ENCODE measurements at regions not wholly inside any gene's neighbourhood (a gene's known extent, or its start where the extent isn't known, plus 50 kb on each side); places are given as distances from the start of the nearest gene placed in this dataset.
"Not testable (repeated sequence)": the region's sequence is repeated elsewhere in the genome, so short reads cannot be mapped to it uniquely, and the experiment has no call there.

GRCh38 chr19:28397306-28397705 is 815.6 kb downstream of the UQCRFS1 start:
- no peak for DNase-seq

GRCh38 chr19:28396287-28396831 is 816.6 kb downstream of the UQCRFS1 start:
- no peak for DNase-seq

GRCh38 chr19:28394725-28395124 is 818.2 kb downstream of the UQCRFS1 start:
- no peak for DNase-seq

- DNase-seq = no peak
Observed at GRCh38 chr19:28393574-28394336, 819.2 kb downstream of the UQCRFS1 start.

DNA sequence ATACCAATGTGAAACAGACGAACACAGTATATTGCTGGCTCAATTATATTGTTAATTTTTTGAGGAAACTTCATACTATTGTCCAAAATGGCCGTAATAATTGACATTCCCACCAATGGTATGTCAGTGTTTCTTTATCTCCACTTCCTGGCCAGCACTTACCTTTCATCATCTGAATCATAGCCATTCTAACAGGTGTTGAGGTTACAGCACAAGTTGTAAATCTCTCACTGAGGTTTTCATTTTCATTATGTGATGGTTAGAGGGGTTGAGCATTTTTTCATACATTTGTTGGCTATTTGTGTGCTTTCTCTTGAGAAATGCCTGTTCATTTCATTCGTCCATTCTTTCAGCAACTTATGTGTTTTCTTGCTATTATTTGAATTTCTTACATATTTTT is 824.0 kb downstream of the UQCRFS1 start:
- no peak for DNase-seq

DNA sequence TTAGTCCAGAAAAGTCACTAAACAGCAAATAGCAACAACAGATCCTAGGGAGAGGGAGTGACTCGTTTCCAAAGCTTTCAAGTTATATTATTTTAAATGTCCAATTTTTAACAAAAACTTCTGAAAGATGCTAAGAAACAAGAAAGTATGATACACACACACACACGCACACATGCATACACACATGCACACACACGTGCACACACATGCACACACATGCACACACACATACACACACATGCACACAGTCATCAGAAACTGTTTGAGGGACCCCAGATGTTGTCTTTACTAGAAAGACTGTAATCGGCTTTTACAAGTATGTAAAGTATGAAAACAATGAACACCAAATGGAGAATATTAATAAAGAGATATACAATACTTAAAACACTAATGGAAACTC is 825.4 kb downstream of the UQCRFS1 start:
- no peak for DNase-seq

DNA sequence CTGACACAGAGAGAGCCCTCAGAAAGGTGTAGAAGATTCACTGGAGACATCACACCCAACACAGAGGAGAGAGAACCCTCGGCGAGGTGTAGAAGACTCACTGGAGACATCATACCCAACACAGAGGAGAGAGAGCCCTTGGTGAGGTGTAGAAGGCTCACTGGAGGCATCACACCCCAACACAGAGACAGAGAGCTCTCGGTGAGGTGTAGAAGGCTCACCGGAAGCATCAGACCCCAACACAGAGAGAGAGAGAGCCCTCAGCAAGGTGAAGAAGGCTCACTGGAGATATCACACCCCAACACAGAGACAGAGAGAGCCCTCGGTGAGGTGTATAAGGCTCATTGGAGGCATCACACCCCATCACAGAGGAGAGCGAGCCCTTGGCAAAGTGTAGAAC is 826.5 kb downstream of the UQCRFS1 start:
- DNase-seq = no peak

DNA sequence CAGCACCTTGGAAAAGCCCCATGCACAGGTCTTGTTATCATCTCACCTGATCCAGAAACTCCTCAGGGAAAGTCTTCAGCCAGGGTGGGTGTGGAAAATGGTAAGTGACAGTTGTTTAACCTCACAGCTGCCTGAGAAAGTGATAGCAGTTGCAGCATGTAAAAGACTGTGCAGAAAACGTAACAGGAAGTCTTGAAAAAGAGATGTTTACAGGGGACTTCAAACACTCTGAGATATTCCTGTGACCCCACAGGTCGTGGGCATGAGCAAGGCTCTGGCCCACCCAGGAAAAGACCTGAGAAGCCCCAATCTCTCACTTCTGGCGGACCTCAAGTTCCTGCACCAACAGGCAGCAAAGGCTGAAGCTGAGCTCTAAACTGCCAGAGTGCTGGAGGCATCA is 826.9 kb downstream of the UQCRFS1 start:
- no peak for DNase-seq

GRCh38 chr19:28377077-28377476 is 835.9 kb downstream of the UQCRFS1 start:
- no peak for DNase-seq

DNA sequence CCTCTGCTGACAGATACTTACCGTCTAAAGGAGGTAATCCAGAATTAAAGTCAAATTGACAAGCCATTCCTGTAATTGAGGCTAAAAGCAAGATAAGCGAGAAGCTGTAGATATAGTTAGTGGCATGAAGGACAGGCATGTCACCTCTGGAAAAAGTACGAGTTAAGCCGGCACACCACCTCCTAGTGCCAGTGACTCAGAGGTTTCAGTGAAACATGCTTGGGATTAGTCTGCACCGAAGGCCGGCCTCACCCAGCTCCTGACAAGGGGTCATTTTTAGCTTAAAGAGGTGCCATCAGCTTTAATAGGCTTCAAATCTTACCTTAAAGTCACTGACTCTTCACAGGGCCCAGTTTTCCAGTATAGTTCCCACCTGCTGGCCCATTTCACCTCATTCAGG is 838.0 kb downstream of the UQCRFS1 start:
- DNase-seq = no peak

GRCh38 chr19:28372576-28373247 is 840.2 kb downstream of the UQCRFS1 start:
- DNase-seq = no peak

GRCh38 chr19:28367146-28367545 is 845.8 kb downstream of the UQCRFS1 start:
- no peak for DNase-seq

DNA sequence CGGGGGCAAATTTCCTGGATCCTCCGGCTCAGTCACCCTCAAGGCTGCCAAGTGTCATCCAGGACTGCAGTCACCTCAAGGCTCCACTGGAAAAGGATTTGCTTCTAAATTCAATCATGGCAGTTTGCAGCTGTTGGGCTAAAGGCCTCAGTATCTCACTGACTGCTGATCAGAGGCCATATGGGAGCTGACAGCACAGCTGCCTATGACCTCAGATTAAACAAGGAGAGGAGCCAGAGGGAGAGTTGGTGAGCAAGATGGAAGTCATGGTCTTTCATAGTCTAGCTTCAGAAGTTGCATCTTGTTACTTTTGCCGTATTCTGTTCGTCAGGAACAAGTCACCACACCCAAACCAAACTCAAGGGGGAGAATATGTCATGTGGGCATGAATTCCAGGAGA is 849.7 kb downstream of the UQCRFS1 start:
- DNase-seq = no peak

DNA sequence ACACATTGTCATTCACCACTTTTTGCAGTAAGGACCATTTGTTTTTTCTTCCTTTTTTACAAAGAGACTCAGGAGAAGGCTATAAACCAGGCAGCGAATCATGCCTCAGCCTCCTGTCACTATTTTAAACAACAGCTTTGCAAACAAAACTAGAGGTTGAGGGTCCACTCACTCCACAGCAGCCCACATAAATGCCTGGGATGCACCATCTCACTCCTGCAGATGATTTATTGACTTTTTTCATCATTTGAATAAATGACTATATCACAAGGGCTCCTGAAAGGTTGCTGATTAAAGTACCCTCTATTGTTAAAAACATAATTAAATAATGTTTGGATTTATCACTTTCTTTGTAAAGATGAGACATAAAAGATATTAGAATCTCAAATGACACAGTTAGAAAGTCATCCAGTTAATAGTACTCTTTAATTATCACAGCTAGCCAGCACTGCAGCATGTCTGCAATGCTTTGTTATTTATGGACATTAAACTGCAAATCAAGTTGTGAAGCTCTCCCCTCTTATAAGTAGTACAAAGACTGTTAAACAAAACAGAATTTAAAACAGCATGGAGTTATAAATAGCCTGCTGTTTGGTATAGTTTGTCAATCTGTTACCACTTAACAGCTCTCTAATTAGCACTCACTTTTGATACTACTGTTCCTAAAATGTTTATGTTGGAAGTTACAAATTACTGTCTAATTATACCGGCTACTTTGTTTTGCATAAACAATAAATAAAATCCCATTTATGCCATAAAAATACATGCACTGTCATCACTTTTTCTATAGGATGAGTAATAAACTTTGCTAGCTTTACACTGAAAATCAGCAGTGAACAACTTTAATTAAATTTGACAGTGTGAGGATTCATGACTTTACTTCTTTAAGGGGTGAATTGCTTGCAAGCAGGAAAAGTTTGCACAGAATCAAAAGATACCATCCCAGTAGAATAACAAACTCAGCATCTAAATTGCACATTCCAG is 853.2 kb downstream of the UQCRFS1 start:
- no peak for DNase-seq

- DNase-seq = no peak
Observed at GRCh38 chr19:28358633-28359032, 854.3 kb downstream of the UQCRFS1 start.

DNA sequence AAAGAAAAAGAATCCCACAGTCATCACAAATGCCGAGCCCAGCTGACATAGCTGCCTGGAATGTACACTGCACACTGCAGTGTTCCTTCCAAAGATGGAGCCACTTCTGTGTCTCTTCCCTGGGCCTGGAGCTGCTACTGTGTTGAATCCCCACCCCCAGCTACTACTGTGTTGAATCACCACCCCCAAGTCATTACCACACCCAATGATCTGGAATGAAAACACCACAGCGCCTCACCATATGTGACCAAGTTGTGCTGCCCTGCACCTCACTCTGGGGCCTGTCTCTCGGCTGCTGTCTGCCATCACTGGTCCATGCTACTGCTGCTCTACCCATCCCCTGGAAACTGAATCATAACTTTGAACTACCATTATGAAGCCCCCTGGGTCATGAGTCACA is 861.2 kb downstream of the UQCRFS1 start:
- no peak for DNase-seq

GRCh38 chr19:28351321-28351720 is 861.6 kb downstream of the UQCRFS1 start:
- DNase-seq = not testable (repeated sequence)

DNA sequence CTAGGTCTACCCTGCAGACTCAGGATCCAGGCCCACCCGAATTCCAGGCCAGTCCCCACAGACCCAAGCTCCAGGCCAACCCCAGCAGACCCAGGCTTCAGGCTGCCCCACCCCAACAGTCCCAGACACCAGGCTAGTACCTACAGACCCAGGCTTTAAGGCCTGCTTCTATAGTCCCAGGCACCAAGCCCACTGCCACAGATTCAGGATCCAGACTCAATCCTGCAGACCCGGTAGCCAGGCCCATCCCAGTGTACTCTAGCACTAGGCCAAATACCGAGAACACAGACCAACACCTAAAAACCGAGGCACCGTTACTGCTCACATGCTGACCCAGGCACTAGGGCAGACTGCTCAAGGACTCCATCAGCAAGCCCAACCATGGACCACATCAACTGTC is 862.3 kb downstream of the UQCRFS1 start:
- DNase-seq = no peak

DNA sequence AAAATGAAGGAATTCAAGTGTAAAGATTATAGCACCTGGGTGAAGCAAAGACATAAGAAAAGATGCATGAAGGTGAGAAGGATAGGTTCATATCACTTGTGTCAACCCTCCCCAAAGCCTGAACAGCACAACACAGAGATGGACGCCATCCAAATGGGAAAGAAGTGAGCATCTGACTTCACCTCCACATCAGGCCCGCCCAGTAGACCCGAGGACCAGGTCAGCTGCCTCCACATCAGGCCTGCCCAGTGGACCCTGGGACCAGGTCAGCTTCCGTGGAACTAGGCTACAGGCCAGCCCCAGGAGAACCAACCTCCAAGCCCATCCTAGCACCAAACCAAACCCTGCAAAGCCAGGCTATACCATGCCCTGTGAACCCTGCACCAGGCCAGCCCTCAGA is 862.9 kb downstream of the UQCRFS1 start:
- DNase-seq = no peak

DNA sequence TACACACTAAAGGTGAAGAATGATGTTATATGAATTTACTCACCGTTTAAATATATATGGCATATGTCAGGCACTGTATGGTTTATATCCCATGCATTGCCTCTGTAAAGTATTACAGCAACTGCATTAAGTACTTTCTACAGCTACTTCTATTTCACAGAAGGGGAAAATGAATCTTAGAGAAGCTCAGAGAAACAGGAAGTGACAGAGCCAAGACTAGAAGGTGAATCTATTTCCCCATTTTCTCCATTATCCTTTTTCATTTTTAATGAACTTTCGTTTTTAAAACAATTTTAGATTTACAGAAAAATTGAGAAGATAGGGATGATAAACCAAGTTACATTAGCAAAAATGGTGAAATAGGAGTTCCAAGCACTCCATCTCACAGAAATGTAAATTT is 863.3 kb downstream of the UQCRFS1 start:
- DNase-seq = no peak

DNA sequence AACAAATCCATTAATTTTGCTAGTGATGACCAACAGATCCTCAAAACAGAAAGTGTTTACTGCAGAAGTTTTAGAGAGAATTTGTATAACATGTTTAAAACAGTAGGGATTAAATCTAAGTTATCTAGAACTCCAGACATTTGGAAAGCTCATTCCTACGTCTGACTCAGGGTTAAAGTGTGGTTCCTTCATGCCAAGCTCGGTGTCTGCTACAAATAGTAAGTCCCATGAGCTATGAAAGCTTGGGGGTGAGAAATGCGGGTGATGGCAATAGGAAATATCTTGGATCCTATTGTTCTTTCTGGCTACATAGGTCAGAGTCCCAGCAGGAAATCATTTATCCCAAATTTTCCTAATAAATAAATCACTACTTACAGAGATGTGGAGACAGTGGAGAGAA is 867.1 kb downstream of the UQCRFS1 start:
- no peak for DNase-seq

- no peak for DNase-seq
Observed at GRCh38 chr19:28341810-28342350, 871.1 kb downstream of the UQCRFS1 start.

- no peak for DNase-seq
Observed at GRCh38 chr19:28334419-28334818, 878.5 kb downstream of the UQCRFS1 start.

Measured in NCI-H2081 (cell line).